Right atrium auricular region (tissue), 2 donors: ENCODE measurements at regions not wholly inside any gene's neighbourhood (a gene's known extent, or its start where the extent isn't known, plus 50 kb on each side); places are given as distances from the start of the nearest gene placed in this dataset.

Experiments
- DNase-seq: peaks from one replicate; pipeline ENCODE4 v3.0.0-alpha.2; 2019; ENCODE audit warnings: low spot score
- H3K27ac ChIP-seq, 2 donors: fragments of 200-600 bp; sonication (generic); 1 replicate in 1 of 2; 2 replicates in 1 of 2; pipeline ENCODE4 v1.5.1; 2016 to 2019
- H3K27me3 ChIP-seq, 2 donors: fragments of 200-600 bp; sonication (generic); one replicate each; pipeline versions ENCODE4 v1.5.1 to v1.6.0; 2017 to 2019
- H3K36me3 ChIP-seq: fragments of 200-600 bp; sonication (generic); one replicate; pipeline ENCODE4 v1.5.1; 2016
- H3K4me1 ChIP-seq, 2 donors: fragments of 200-600 bp; sonication (generic); one replicate each; pipeline versions ENCODE4 v1.5.1 to v1.6.0; 2017 to 2019
- H3K4me3 ChIP-seq, 2 donors: fragments of 200-600 bp; sonication (generic); 1 replicate in 1 of 2; 2 replicates in 1 of 2; pipeline ENCODE4 v1.5.1; 2017 to 2019; ENCODE audit warnings: mild to moderate bottlenecking in 1 of 2, moderate library complexity in 1 of 2
- H3K9me3 ChIP-seq, 2 donors: fragments of 200-600 bp; sonication (generic); one replicate each; pipeline ENCODE4 v1.5.1; 2019
- CTCF ChIP-seq, 2 donors: fragments of 200-600 bp; sonication (generic); IDR thresholded peaks; one replicate each; pipeline ENCODE4 v1.5.1; 2019; ENCODE audit warnings: antibody characterized with exemption in 2 of 2

GRCh38 chr12:102564026-102564425 is 83.7 kb upstream of the IGF1 start:
- Histone ChIP-seq H3K36me3 (no peaks in the 10 kb centered on the region), H3K9me3 (no peaks in the 10 kb centered on the region), H3K27me3 (no peaks in the 10 kb centered on the region), H3K4me1 (no peaks in the 10 kb centered on the region), H3K4me3 (no peak overlapping the region), H3K27ac (no peak overlapping the region)
- TF ChIP-seq CTCF (IDR thresholded peaks at IDR 0.05) = no peak
- DNase-seq = no peak

GRCh38 chr12:102562836-102563425 is 82.6 kb upstream of the IGF1 start:
- no peak overlapping the region for H3K27ac ChIP-seq
- H3K36me3 ChIP-seq = no peaks in the 10 kb centered on the region
- DNase-seq = no peak
- H3K27me3 ChIP-seq = no peaks in the 10 kb centered on the region
- no peaks in the 10 kb centered on the region for H3K4me1 ChIP-seq
- no peak overlapping the region for H3K4me3 ChIP-seq
- TF ChIP-seq CTCF (IDR thresholded peaks at IDR 0.05) = no peak
- H3K9me3 ChIP-seq = no peaks in the 10 kb centered on the region

- TF ChIP-seq CTCF (IDR thresholded peaks at IDR 0.05) = no peak
- Histone ChIP-seq H3K4me1 (no peaks in the 10 kb centered on the region), H3K27ac (no peak overlapping the region), H3K9me3 (no peaks in the 10 kb centered on the region), H3K36me3 (no peaks in the 10 kb centered on the region), H3K27me3 (no peaks in the 10 kb centered on the region), H3K4me3 (no peak overlapping the region)
- no peak for DNase-seq
Measured at GRCh38 chr12:102551186-102551585, 70.8 kb upstream of the IGF1 start.

GRCh38 chr12:102549691-102550090 is 69.3 kb upstream of the IGF1 start:
- no peaks in the 10 kb centered on the region for H3K27me3 ChIP-seq
- no peaks in the 10 kb centered on the region for H3K4me1 ChIP-seq
- H3K27ac ChIP-seq = no peak overlapping the region
- no peaks in the 10 kb centered on the region for H3K9me3 ChIP-seq
- no peak for TF ChIP-seq CTCF (IDR thresholded peaks at IDR 0.05)
- no peaks in the 10 kb centered on the region for H3K36me3 ChIP-seq
- no peak for DNase-seq
- H3K4me3 ChIP-seq = no peak overlapping the region

GRCh38 chr12:102548543-102548942 is 68.2 kb upstream of the IGF1 start:
- H3K27me3 ChIP-seq = no peaks in the 10 kb centered on the region
- H3K27ac ChIP-seq = no peak overlapping the region
- no peak overlapping the region for H3K4me3 ChIP-seq
- no peaks in the 10 kb centered on the region for H3K4me1 ChIP-seq
- no peak for TF ChIP-seq CTCF (IDR thresholded peaks at IDR 0.05)
- H3K9me3 ChIP-seq = no peaks in the 10 kb centered on the region
- H3K36me3 ChIP-seq = no peaks in the 10 kb centered on the region
- DNase-seq = no peak
